ENCODE measurements at regions not wholly inside any gene's neighbourhood (a gene's known extent, or its start where the extent isn't known, plus 50 kb on each side); places are given as distances from the start of the nearest gene placed in this dataset.

- no peak for TF ChIP-seq EZH2 (IDR thresholded peaks at IDR 0.05; ENCODE audit: low read length, missing control alignments)
- TF ChIP-seq CTCF (conservative IDR thresholded peaks at IDR 0.05 in 1 of 2, IDR thresholded peaks at IDR 0.05 in 1 of 2; ENCODE audit: low read depth in 1 of 2, low read length in 2 of 2) = no peak
These were observed 274.8 kb upstream of the EXOC2 start for GRCh38 chr6:967701-968100.
